ENCODE measurements at regions not wholly inside any gene's neighbourhood (a gene's known extent, or its start where the extent isn't known, plus 50 kb on each side); places are given as distances from the start of the nearest gene placed in this dataset.

GRCh38 chr9:19641046-19641445, 147.8 kb downstream of the SLC24A2 start:
- Histone ChIP-seq H3K4me1 (no peaks in the 10 kb centered on the region), H3K36me3 (no peaks in the 10 kb centered on the region), H3K4me3 (ENCODE audit: low read depth, low read length) (no peak overlapping the region), H3K27me3 (no peaks in the 10 kb centered on the region), H3K9me3 (no peaks in the 10 kb centered on the region)
- no peak for DNase-seq
- peak; percentile 7; the same call in 1 of the 2 replicates for TF ChIP-seq CTCF (IDR thresholded peaks at IDR 0.05; ENCODE audit: low read depth, low read length)

GRCh38 chr9:19640014-19640413, 148.8 kb downstream of the SLC24A2 start:
- H3K27me3 ChIP-seq = no peaks in the 10 kb centered on the region
- H3K4me1 ChIP-seq = no peaks in the 10 kb centered on the region
- H3K9me3 ChIP-seq = no peaks in the 10 kb centered on the region
- DNase-seq = no peak
- H3K4me3 ChIP-seq (ENCODE audit: low read depth, low read length) = no peak overlapping the region
- no peak for TF ChIP-seq CTCF (IDR thresholded peaks at IDR 0.05; ENCODE audit: low read depth, low read length)
- H3K36me3 ChIP-seq = no peaks in the 10 kb centered on the region

GRCh38 chr9:19637084-19637483, 151.8 kb downstream of the SLC24A2 start:
- H3K4me3 ChIP-seq (ENCODE audit: low read depth, low read length) = no peak overlapping the region
- H3K27me3 ChIP-seq = no peaks in the 10 kb centered on the region
- H3K36me3 ChIP-seq = no peaks in the 10 kb centered on the region
- H3K4me1 ChIP-seq = no peaks in the 10 kb centered on the region
- no peak for TF ChIP-seq CTCF (IDR thresholded peaks at IDR 0.05; ENCODE audit: low read depth, low read length)
- DNase-seq = no peak
- no peaks in the 10 kb centered on the region for H3K9me3 ChIP-seq

GRCh38 chr9:19634881-19635280, 154.0 kb downstream of the SLC24A2 start:
- Histone ChIP-seq H3K4me3 (ENCODE audit: low read depth, low read length) (no peak overlapping the region), H3K4me1 (no peaks in the 10 kb centered on the region), H3K36me3 (no peaks in the 10 kb centered on the region), H3K27me3 (no peaks in the 10 kb centered on the region), H3K9me3 (no peaks in the 10 kb centered on the region)
- DNase-seq = no peak
- TF ChIP-seq CTCF (IDR thresholded peaks at IDR 0.05; ENCODE audit: low read depth, low read length) = no peak

- TF ChIP-seq CTCF (IDR thresholded peaks at IDR 0.05; ENCODE audit: low read depth, low read length) = no peak
- no peaks in the 10 kb centered on the region for H3K9me3 ChIP-seq
- H3K36me3 ChIP-seq = no peaks in the 10 kb centered on the region
- no peaks in the 10 kb centered on the region for H3K4me1 ChIP-seq
- no peak overlapping the region for H3K4me3 ChIP-seq (ENCODE audit: low read depth, low read length)
- no peak for DNase-seq
- no peaks in the 10 kb centered on the region for H3K27me3 ChIP-seq
Measured at GRCh38 chr9:19631181-19631580, 157.7 kb downstream of the SLC24A2 start.

GRCh38 chr9:19630760-19631159, 158.1 kb downstream of the SLC24A2 start:
- no peak for DNase-seq
- no peak for TF ChIP-seq CTCF (IDR thresholded peaks at IDR 0.05; ENCODE audit: low read depth, low read length)
- Histone ChIP-seq H3K9me3 (no peaks in the 10 kb centered on the region), H3K4me3 (ENCODE audit: low read depth, low read length) (no peak overlapping the region), H3K27me3 (no peaks in the 10 kb centered on the region), H3K36me3 (no peaks in the 10 kb centered on the region), H3K4me1 (no peaks in the 10 kb centered on the region)
